ENCODE measurements at regions not wholly inside any gene's neighbourhood (a gene's known extent, or its start where the extent isn't known, plus 50 kb on each side); places are given as distances from the start of the nearest gene placed in this dataset.

DNA sequence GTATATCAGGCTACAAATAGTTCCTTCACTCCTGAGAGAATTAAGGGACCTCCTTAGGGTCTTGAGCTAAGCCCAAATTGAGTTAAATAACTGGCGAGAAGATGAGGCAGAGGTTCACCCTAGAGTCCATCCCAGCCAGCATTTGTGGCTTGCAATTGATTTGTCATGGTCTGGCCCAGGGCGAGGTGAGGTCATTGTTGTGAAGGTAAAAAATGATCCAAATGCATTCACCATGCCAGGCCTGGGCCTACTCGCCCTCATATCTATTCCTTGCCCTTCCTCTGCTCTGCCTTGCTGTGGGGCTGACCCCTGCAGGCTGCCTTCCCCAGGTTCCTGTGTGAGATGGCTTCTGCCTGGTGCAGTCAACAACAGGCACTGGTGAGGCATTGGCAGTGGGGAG lies 207.2 kb downstream of the ZNF365 start:
- peak overlapping the region in 1 of 2 donors; percentile 10 for H3K27ac ChIP-seq (ENCODE audit: low read depth in 1 of 2, low read length in 1 of 2)
- H3K4me1 ChIP-seq (ENCODE audit: control insufficient read depth in 5 of 5, insufficient read depth in 5 of 5, low read length in 5 of 5), result peaks cover 0 to 4% (median 2%) of the 10 kb centered on the region in 5 donors
- H3K27me3 ChIP-seq (ENCODE audit: control insufficient read depth in 3 of 3, insufficient read depth in 3 of 3, low read length in 2 of 3), result no peaks in the 10 kb centered on the region
- H3K9me3 ChIP-seq (ENCODE audit: control insufficient read depth in 4 of 4, insufficient read depth in 3 of 4, low read length in 3 of 4), result no peaks in the 10 kb centered on the region
- TF ChIP-seq CTCF (IDR thresholded peaks at IDR 0.05; ENCODE audit: control extremely low read depth, extremely low read depth), result no peak
- DNase-seq (no peak), ATAC-seq (ENCODE audit: insufficient read depth, low FRiP score) (no peak)
- no peak overlapping the region for H3K9ac ChIP-seq (ENCODE audit: insufficient read depth in 1 of 2, low read length in 2 of 2)
- no peaks in the 10 kb centered on the region for H3K36me3 ChIP-seq (ENCODE audit: control insufficient read depth in 4 of 4, insufficient read depth in 4 of 4, low read length in 4 of 4)
- WGBS, 2 donors, result 93 to 94% methylated on average over 3 of the region's 3 CpGs
- no peak overlapping the region for H3K4me3 ChIP-seq

GRCh38 chr10:62582101-62582705 lies 208.0 kb downstream of the ZNF365 start:
- peaks cover 0 to 4% (median 2%) of the 10 kb centered on the region in 5 donors for H3K4me1 ChIP-seq (ENCODE audit: control insufficient read depth in 5 of 5, insufficient read depth in 5 of 5, low read length in 5 of 5)
- H3K27me3 ChIP-seq (ENCODE audit: control insufficient read depth in 3 of 3, insufficient read depth in 3 of 3, low read length in 2 of 3), result no peaks in the 10 kb centered on the region
- no peak for DNase-seq
- ATAC-seq (ENCODE audit: insufficient read depth, low FRiP score), result no peak
- no peak overlapping the region for H3K4me3 ChIP-seq
- H3K36me3 ChIP-seq (ENCODE audit: control insufficient read depth in 4 of 4, insufficient read depth in 4 of 4, low read length in 4 of 4), result no peaks in the 10 kb centered on the region
- H3K27ac ChIP-seq (ENCODE audit: low read depth in 1 of 2, low read length in 1 of 2), result peak overlapping the region in 1 of 2 donors; percentile 60
- no peak overlapping the region for H3K9ac ChIP-seq (ENCODE audit: insufficient read depth in 1 of 2, low read length in 2 of 2)
- H3K9me3 ChIP-seq (ENCODE audit: control insufficient read depth in 4 of 4, insufficient read depth in 3 of 4, low read length in 3 of 4), result no peaks in the 10 kb centered on the region
- WGBS, 2 donors, result 77 to 78% methylated on average over 4 of the region's 4 CpGs
- no peak for TF ChIP-seq CTCF (IDR thresholded peaks at IDR 0.05; ENCODE audit: control extremely low read depth, extremely low read depth)

DNA sequence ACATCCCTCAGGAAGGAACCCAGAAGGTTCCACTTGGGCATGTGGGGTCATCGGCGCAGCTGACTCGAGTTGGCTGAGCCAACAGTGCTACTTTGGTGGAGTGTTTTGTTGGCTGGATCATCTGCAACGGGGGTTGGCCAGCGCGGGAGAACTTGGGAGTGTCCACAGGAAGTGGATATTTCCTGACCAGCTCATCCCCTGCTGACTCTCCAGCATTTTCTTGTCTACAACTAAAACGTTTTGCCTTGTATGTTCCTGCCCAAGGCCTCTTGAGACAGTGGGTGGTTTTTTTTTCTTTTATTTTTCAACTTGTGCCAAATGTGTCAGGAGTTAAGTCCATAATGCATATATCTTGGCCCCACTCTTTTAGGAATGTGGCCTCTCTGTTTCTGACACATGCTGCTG lies 208.6 kb downstream of the ZNF365 start:
- ATAC-seq (ENCODE audit: insufficient read depth, low FRiP score), result peak; percentile 79
- H3K9ac ChIP-seq (ENCODE audit: insufficient read depth in 1 of 2, low read length in 2 of 2), result no peak overlapping the region

More for the DNA sequence above, 208.6 kb downstream of the ZNF365 start:
- no peak for TF ChIP-seq CTCF (IDR thresholded peaks at IDR 0.05; ENCODE audit: control extremely low read depth, extremely low read depth)
- peak; percentile 40 to 78 (median 64) for DNase-seq
- H3K36me3 ChIP-seq (ENCODE audit: control insufficient read depth in 4 of 4, insufficient read depth in 4 of 4, low read length in 4 of 4), result no peaks in the 10 kb centered on the region
- 38 to 60% methylated on average over 7 of the region's 7 CpGs for WGBS, 2 donors
- H3K27ac ChIP-seq (ENCODE audit: low read depth in 1 of 2, low read length in 1 of 2), result peak overlapping the region in 1 of 2 donors; percentile 60
- no peak overlapping the region for H3K4me3 ChIP-seq
- no peaks in the 10 kb centered on the region for H3K27me3 ChIP-seq (ENCODE audit: control insufficient read depth in 3 of 3, insufficient read depth in 3 of 3, low read length in 2 of 3)
- H3K4me1 ChIP-seq (ENCODE audit: control insufficient read depth in 5 of 5, insufficient read depth in 5 of 5, low read length in 5 of 5), result peaks cover 0 to 4% (median under 1%) of the 10 kb centered on the region in 5 donors
- no peaks in the 10 kb centered on the region for H3K9me3 ChIP-seq (ENCODE audit: control insufficient read depth in 4 of 4, insufficient read depth in 3 of 4, low read length in 3 of 4)
